SK-N-SH (cell line): ENCODE measurements at regions not wholly inside any gene's neighbourhood (a gene's known extent, or its start where the extent isn't known, plus 50 kb on each side); places are given as distances from the start of the nearest gene placed in this dataset.

Experiments used
- CTCF ChIA-PET: fragments of 300-600, 350-600 bp; formaldehyde crosslinking; extraction: SDS; loops from one replicate; lab custom pipeline; 2021; lab: Yijun Ruan, JAX
- POLR2A ChIA-PET: fragments of 350-600 bp; sonication (Branson Sonifier 250); formaldehyde crosslinking; extraction: SDS; loops from one replicate; lab custom pipeline; 2020; ENCODE audit warnings: antibody characterized with exemption, inconsistent platforms; lab: Yijun Ruan, JAX
- DNase-seq: peaks from one replicate; pipeline ENCODE4 v3.0.0; 2012
- H2AFZ ChIP-seq: fragments of 200-600 bp; sonication (generic); 2 replicates; pipeline ENCODE4 v1.8.1; 2016; ENCODE audit warnings: antibody characterized with exemption, mild to moderate bottlenecking, low read depth
- H3F3A ChIP-seq: fragments of 200-600 bp; sonication (generic); replicated peaks from 2 replicates; pipeline ENCODE3; 2016; ENCODE audit warnings: antibody characterized with exemption, mild to moderate bottlenecking; ENCODE audit not compliant: insufficient read depth
- H3K27ac ChIP-seq, 2 experiments: fragments of 200-500 bp in 1 of 2; fragments of 200-600 bp in 1 of 2; sonication (Bioruptor generic) in 1 of 2; sonication (generic), shearing (Covaris generic) in 1 of 2; 2 replicates each; pipeline versions ENCODE4 v1.5.1 to v1.6.1; 2014 to 2016; ENCODE audit warnings: low read depth in 2 of 2, inconsistent platforms in 1 of 2, low read length in 1 of 2, mild to moderate bottlenecking in 1 of 2, mixed read lengths in 1 of 2
- H3K27me3 ChIP-seq: fragments of 200-600 bp; sonication (generic), shearing (Covaris generic); 2 replicates; pipeline ENCODE4 v1.6.1; 2016; ENCODE audit warnings: mixed run types; ENCODE audit not compliant: insufficient read depth
- H3K36me3 ChIP-seq, 2 experiments: fragments of 200-500 bp in 1 of 2; fragments of 200-600 bp in 1 of 2; sonication (Bioruptor generic) in 1 of 2; sonication (generic) in 1 of 2; replicated peaks in 1 of 2; 2 replicates each; pipeline versions ENCODE3 to v1.5.1; 2014 to 2016; ENCODE audit warnings: low read length in 1 of 2, mild to moderate bottlenecking in 1 of 2; ENCODE audit not compliant: insufficient read depth in 2 of 2, control insufficient read depth in 1 of 2
- H3K4me1 ChIP-seq, 2 experiments: fragments of 200-500 bp in 1 of 2; fragments of 200-600 bp in 1 of 2; sonication (Bioruptor generic) in 1 of 2; sonication (generic), shearing (Covaris generic) in 1 of 2; 2 replicates each; pipeline versions ENCODE4 v1.5.1 to v1.6.1; 2014 to 2016; ENCODE audit warnings: low read depth in 1 of 2, low read length in 1 of 2, mixed run types in 1 of 2; ENCODE audit not compliant: insufficient read depth in 2 of 2, control insufficient read depth in 1 of 2
- H3K4me2 ChIP-seq: fragments of 200-600 bp; sonication (generic), shearing (Covaris generic); 2 replicates; pipeline ENCODE4 v1.6.1; 2017; ENCODE audit warnings: mixed run types
- H3K4me3 ChIP-seq, 2 experiments: fragments of 200-500 bp in 1 of 2; fragments of 200-600 bp in 1 of 2; sonication (Bioruptor generic) in 1 of 2; sonication (generic), shearing (Covaris generic) in 1 of 2; 2 replicates each; pipeline versions ENCODE4 v1.5.1 to v1.8.1; 2014 to 2016; ENCODE audit warnings: low read depth in 2 of 2, inconsistent platforms in 1 of 2, low read length in 1 of 2, mild to moderate bottlenecking in 1 of 2, mixed read lengths in 1 of 2, moderate library complexity in 1 of 2
- H3K79me2 ChIP-seq: fragments of 200-600 bp; sonication (generic); 2 replicates; pipeline ENCODE4 v1.8.1; 2017; ENCODE audit warnings: mild to moderate bottlenecking; ENCODE audit not compliant: insufficient read depth
- H3K9ac ChIP-seq: fragments of 200-600 bp; sonication (generic); 2 replicates; pipeline ENCODE4 v1.6.1; 2017; ENCODE audit warnings: mixed run types
- H3K9me2 ChIP-seq: fragments of 200-600 bp; sonication (generic); 2 replicates; pipeline ENCODE4 v1.6.1; 2017; ENCODE audit warnings: mixed run types
- H3K9me3 ChIP-seq: fragments of 200-600 bp; sonication (generic); 2 replicates; pipeline ENCODE4 v1.6.1; 2017; ENCODE audit warnings: mixed run types, mild to moderate bottlenecking, moderate library complexity
- H4K20me1 ChIP-seq: fragments of 200-600 bp; sonication (generic); 2 replicates; pipeline ENCODE4 v1.6.1; 2017; ENCODE audit warnings: mild to moderate bottlenecking, mixed run types; ENCODE audit not compliant: insufficient read depth
- CTCF ChIP-seq: fragments of 200-600 bp; sonication (generic); IDR thresholded peaks from 2 replicates; pipeline ENCODE4 v1.6.1; 2017; ENCODE audit warnings: antibody characterized with exemption, mild to moderate bottlenecking, moderate library complexity
- EZH2phosphoT487 ChIP-seq: fragments of 200-600 bp; sonication (generic); IDR thresholded peaks from 2 replicates; pipeline ENCODE4 v1.6.1; 2017; ENCODE audit warnings: low read depth, mixed run types, mild to moderate bottlenecking, antibody characterized with exemption, moderate library complexity, borderline replicate concordance
- FOSL2 ChIP-seq: IDR thresholded peaks from 2 replicates; pipeline ENCODE4 v1.4.0; 2012; ENCODE audit warnings: low read depth, mild to moderate bottlenecking, moderate library complexity, borderline replicate concordance
- FOXJ3 ChIP-seq: sonication (generic); formaldehyde crosslinking; IDR thresholded peaks from 2 replicates; pipeline ENCODE4 v1.5.1; 2020; ENCODE audit warnings: mild to moderate bottlenecking, missing genetic modification reagents
- GABPA ChIP-seq: IDR thresholded peaks from 2 replicates; pipeline ENCODE4 v1.4.0; 2012; ENCODE audit warnings: low read depth, mild to moderate bottlenecking
- GATA2 ChIP-seq: sonication (generic); formaldehyde crosslinking; IDR thresholded peaks from 2 replicates; pipeline ENCODE4 v1.5.0; 2020; ENCODE audit warnings: mild to moderate bottlenecking, missing genetic modification reagents
- JUND ChIP-seq: IDR thresholded peaks from 2 replicates; pipeline ENCODE4 v1.4.0; 2012
- MXI1 ChIP-seq: IDR thresholded peaks from 2 replicates; pipeline ENCODE4 v1.6.1; 2012; ENCODE audit warnings: mild to moderate bottlenecking, low read depth, low read length, improper control_type of control experiment
- RCOR1 ChIP-seq: fragments of 150-350 bp; IDR thresholded peaks from 2 replicates; pipeline ENCODE4 v1.6.1; 2017; ENCODE audit warnings: antibody characterized with exemption, low read length
- RFX5 ChIP-seq: IDR thresholded peaks from 2 replicates; pipeline ENCODE4 v1.6.1; 2012; ENCODE audit warnings: mild to moderate bottlenecking, improper control_type of control experiment, low read length
- SIN3A ChIP-seq: IDR thresholded peaks from 2 replicates; pipeline ENCODE4 v1.6.1; 2012; ENCODE audit warnings: low read depth, mild to moderate bottlenecking, low read length, moderate library complexity, borderline replicate concordance
- TAF1 ChIP-seq: IDR thresholded peaks from 2 replicates; pipeline ENCODE4 v1.6.1; 2012; ENCODE audit warnings: low read depth, mild to moderate bottlenecking, low read length, moderate library complexity, borderline replicate concordance
- TCF12 ChIP-seq: IDR thresholded peaks from 2 replicates; pipeline ENCODE4 v1.4.0; 2012
- YY1 ChIP-seq: IDR thresholded peaks from 2 replicates; pipeline ENCODE4 v1.4.0; 2012; ENCODE audit warnings: low read depth, mild to moderate bottlenecking
- WGBS: methylation state at CpG from one replicate; pipeline ENCODE4 v1.1.6; 2017; ENCODE audit warnings: low lambda C conversion rate; 5-methylcytosine and 5-hydroxymethylcytosine counted together
- TF ChIP-seq, protein P1 (sequence below): fragments of 150-350 bp; IDR thresholded peaks from 2 replicates; pipeline ENCODE4 v1.6.1; 2017; ENCODE audit warnings: antibody characterized with exemption, low read length, low read depth, borderline replicate concordance

DNA sequence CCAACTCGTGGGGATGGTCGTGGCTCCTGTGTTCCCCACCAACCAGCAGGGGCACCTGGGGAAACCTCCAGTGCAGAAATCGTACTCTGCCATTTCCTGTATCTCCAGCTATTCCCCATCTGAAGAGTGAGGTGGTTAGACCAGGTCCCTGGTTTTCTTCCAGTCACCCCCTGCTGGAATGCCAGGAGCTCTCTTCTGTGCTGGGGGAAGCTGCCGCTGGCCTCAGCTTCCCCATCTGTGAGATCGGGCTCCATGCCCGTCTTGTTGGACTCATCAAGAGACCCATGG is 119.7 kb downstream of the INHBB start:
- no peaks in the 10 kb centered on the region for H3K79me2 ChIP-seq
- no peak overlapping the region for H3K27ac ChIP-seq
- WGBS: 69% methylated on average over 3 of the region's 6 CpGs
- H3K4me3 ChIP-seq: no peak overlapping the region
- no peak for DNase-seq
- TF ChIP-seq TAF1: no peak
- TF ChIP-seq, protein P1, sequence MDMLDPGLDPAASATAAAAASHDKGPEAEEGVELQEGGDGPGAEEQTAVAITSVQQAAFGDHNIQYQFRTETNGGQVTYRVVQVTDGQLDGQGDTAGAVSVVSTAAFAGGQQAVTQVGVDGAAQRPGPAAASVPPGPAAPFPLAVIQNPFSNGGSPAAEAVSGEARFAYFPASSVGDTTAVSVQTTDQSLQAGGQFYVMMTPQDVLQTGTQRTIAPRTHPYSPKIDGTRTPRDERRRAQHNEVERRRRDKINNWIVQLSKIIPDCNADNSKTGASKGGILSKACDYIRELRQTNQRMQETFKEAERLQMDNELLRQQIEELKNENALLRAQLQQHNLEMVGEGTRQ: no peak
- no peak for TF ChIP-seq GATA2 (CRISPR knock-in tag)
- TF ChIP-seq JUND: no peak
- no peak for TF ChIP-seq FOSL2
- no peak for TF ChIP-seq YY1
- no peak for TF ChIP-seq FOXJ3
- no peak for TF ChIP-seq GABPA
- no peak for TF ChIP-seq RFX5
- TF ChIP-seq TCF12: no peak
- TF ChIP-seq RCOR1: no peak
- no peak for TF ChIP-seq EZH2phosphoT487
- no peak for TF ChIP-seq CTCF
- no peak for TF ChIP-seq MXI1
- no peaks in the 10 kb centered on the region for H3K36me3 ChIP-seq
- H3K27me3 ChIP-seq: no peaks in the 10 kb centered on the region; the same call in 1 of the 2 replicates
- H3K9me2 ChIP-seq: no peaks in the 10 kb centered on the region
- CTCF ChIA-PET: interaction anchor here (1.6 kb wide), 1 partner anchor 12 kb away, joined by 5 read pairs; no protein-coding TSS in a partner anchor
- no peak overlapping the region for H3K4me2 ChIP-seq
- H3K9ac ChIP-seq: no peak overlapping the region
- no peak overlapping the region for H2AFZ ChIP-seq
- no peaks in the 10 kb centered on the region for H3F3A ChIP-seq
- no peaks in the 10 kb centered on the region for H3K9me3 ChIP-seq
- peaks cover 0 to 3% of the 10 kb centered on the region in 2 experiments; a peak in 1 of 4 replicates for H3K4me1 ChIP-seq
- H4K20me1 ChIP-seq: no peaks in the 10 kb centered on the region
- POLR2A ChIA-PET: no interaction called here

DNA sequence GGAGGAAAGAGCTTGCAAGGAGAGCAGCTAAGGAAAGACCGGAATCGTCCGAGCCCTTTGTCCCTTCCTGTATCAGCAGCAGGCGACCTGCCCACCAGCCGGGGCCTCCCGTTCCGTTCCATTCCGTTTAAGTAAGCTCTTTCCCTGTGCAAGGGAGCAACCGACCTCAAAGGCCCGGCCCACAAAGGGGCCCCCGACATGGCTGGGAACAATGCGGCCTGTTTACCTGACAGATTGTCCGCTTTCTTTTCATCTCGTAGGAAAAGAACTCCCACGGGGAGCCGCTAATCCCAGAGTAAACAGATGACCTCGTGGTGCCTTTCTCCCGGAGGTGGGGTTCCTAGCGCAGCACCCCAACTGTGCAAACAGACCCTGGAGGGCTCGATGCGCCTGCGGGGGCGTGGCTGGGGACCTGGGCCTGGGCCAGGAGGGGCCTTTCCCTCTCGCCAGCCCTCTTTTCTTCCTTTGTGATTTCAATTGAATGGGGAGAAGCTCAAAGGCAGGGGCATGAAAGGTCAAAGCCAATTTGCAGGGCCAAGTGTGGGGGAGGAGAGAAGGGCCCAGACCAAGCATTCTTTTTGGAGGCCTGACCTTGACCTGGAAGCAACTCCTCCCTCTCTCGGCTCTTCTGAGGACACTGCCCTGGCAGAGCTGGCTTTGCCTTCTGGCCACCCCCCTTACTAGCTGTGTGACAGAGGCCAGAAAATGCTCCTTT is 120.2 kb downstream of the INHBB start:
- Histone ChIP-seq H4K20me1 (no peaks in the 10 kb centered on the region), H3K27ac (no peak overlapping the region), H3K79me2 (no peaks in the 10 kb centered on the region), H3K9ac (no peak overlapping the region), H3F3A (no peaks in the 10 kb centered on the region), H3K36me3 (no peaks in the 10 kb centered on the region), H3K4me1 (peaks cover 0 to 3% of the 10 kb centered on the region in 2 experiments; a peak in 1 of 4 replicates), H3K9me3 (no peaks in the 10 kb centered on the region), H3K4me2 (no peak overlapping the region), H3K4me3 (no peak overlapping the region), H3K27me3 (no peaks in the 10 kb centered on the region; the same call in 1 of the 2 replicates), H3K9me2 (no peaks in the 10 kb centered on the region), H2AFZ (no peak overlapping the region)
- DNase-seq: no peak
- no peak for TF ChIP-seq SIN3A
- CTCF ChIA-PET: interaction anchor here (0.7 to 1.6 kb wide), 2 partner anchors 13 to 228 kb away, joined by 3 to 5 read pairs; no protein-coding TSS in a partner anchor
- POLR2A ChIA-PET: no interaction called here
- 71% methylated on average over 25 of the region's 25 CpGs for WGBS
